Cardiac fibroblast (primary cell): ENCODE measurements at regions not wholly inside any gene's neighbourhood (a gene's known extent, or its start where the extent isn't known, plus 50 kb on each side); places are given as distances from the start of the nearest gene placed in this dataset.

Experiments used
- DNase-seq, 2 donors: peaks; one replicate each; pipeline versions ENCODE4 v3.0.0 to v3.0.0-alpha.2; 2010; ENCODE audit warnings: low read depth in 2 of 2
- H3K4me3 ChIP-seq, 2 donors: replicated peaks in 1 of 2; 1 replicate in 1 of 2; 2 replicates in 1 of 2; pipeline ENCODE4 v1.5.1; 2011; ENCODE audit warnings: low read depth in 2 of 2, low read length in 2 of 2, mild to moderate bottlenecking in 2 of 2, moderate library complexity in 1 of 2
- CTCF ChIP-seq: IDR thresholded peaks from one replicate; pipeline ENCODE4 v1.5.1; 2011; ENCODE audit warnings: low read depth, mild to moderate bottlenecking, low read length, inconsistent platforms

DNA sequence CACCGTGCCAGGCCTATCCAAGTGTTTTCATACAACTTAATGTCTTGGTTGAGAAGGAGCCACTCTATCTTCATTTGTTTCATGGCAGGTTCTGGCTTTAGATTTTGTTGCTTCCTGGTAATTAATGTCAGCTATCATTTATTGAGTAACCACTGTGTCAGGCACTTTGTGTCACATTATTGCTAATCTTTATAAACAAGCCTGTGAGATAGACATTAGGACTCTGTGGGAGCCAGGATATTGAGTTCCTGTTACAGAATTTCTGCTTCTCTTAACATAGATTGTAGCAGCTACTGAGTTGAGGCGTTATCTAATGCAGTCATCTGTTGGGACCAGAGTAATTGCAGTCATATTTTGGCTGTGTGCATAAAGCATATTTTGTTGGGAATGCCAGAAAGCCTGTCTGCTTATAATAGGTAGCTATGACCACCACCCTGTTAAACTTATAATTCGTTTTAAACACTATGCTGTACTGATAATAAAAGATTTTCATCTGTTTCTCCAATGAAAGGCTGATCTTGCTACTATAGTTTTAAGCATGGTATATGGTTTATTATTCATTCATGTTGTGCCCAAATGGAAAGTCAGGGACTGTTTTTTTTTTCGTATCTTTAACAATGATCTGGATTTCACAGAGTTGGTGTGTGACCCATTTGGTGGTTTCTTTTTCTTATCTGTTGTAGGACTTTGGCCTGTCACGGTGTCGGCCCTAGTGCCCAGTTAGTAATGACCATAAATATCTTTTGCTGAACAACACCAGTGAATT, 432.6 kb downstream of the PCNX1 start:
- DNase-seq = no peak
- no peak for TF ChIP-seq CTCF
- H3K4me3 ChIP-seq = no peak overlapping the region

DNA sequence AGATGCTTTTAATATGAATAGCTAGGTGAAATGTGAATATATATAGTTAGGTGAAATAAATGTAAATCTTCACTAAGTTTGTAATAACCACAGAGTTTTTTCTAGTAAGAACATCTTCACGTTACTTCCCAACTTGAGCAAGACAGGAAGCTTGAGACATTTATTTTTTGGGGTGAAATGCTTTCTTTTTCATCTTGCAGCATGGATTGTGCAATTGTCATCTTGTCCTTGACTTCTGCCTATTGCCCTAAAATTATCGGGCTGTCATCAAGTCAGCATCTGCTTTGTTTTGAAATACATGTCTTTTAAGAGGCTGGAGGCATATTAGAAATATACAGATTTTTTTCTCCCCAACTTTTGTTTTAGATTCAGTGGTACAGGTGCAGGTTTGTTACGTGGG, 433.9 kb downstream of the PCNX1 start:
- H3K4me3 ChIP-seq = no peak overlapping the region
- DNase-seq = no peak

DNA sequence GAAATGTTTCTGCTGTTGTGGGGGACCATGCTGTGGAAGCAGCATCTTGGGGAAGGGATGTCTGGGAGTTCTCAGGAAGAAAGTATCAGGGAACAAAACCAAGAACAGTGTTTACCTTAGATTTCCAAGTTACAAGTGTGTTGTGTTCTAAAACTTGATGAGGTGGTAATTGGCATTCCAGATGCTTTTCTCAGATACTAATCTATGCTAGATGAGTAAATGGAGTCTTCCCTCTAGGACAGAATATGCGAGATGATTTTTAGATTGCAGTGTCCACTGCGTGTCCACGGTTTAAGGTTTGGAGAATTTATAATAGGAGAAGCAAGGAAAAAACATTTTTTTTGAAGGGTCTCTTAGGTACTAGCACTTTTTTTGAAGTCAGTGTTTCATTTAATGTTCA, 436.5 kb downstream of the PCNX1 start:
- no peak for TF ChIP-seq CTCF
- no peak overlapping the region for H3K4me3 ChIP-seq
- DNase-seq = no peak

More for the DNA sequence above, 433.9 kb downstream of the PCNX1 start:
- TF ChIP-seq CTCF = no peak

GRCh38 chr14:71344506-71344905, 437.2 kb downstream of the PCNX1 start:
- DNase-seq = no peak
- H3K4me3 ChIP-seq = no peak overlapping the region
- no peak for TF ChIP-seq CTCF

- no peak overlapping the region for H3K4me3 ChIP-seq
- no peak for TF ChIP-seq CTCF
- DNase-seq = no peak
These were observed 439.4 kb downstream of the PCNX1 start for GRCh38 chr14:71346685-71347084.

GRCh38 chr14:71348394-71348793, 441.1 kb downstream of the PCNX1 start:
- TF ChIP-seq CTCF = no peak

DNA sequence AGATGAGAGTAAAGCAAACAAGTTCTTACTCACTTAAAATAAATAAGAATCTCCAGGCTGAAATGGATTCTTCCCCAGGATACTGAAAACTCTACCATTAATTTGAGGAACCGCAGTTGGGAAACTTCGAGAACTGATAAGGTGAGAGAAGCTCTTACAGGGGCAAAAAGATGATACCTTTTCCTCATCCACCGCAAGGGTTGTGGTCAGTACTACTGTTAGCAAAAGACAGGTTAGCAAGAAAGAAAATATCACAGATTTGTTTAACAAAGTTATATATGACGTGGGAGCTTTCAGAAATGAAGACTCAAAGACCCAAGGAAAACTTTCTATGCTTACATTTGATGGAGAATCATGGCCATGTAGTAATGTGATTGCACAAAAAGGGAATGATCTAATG, 441.6 kb downstream of the PCNX1 start:
- DNase-seq = no peak
- no peak overlapping the region for H3K4me3 ChIP-seq
- TF ChIP-seq CTCF = no peak

More at GRCh38 chr14:71348394-71348793, 441.1 kb downstream of the PCNX1 start:
- H3K4me3 ChIP-seq = no peak overlapping the region
- DNase-seq = no peak
